HEK293 (cell line): ENCODE measurements at regions not wholly inside any gene's neighbourhood (a gene's known extent, or its start where the extent isn't known, plus 50 kb on each side); places are given as distances from the start of the nearest gene placed in this dataset.
"Not testable (repeated sequence)": the region's sequence is repeated elsewhere in the genome, so short reads cannot be mapped to it uniquely, and the experiment has no call there.

Experiments used
- CTCF ChIP-seq: fragments of 450-650 bp; formaldehyde crosslinking; IDR thresholded peaks from 2 replicates; pipeline ENCODE4 v1.5.1; 2016; ENCODE audit warnings: missing biosample characterization, missing genetic modification characterization
- REST ChIP-seq: fragments of 450-650 bp; formaldehyde crosslinking; IDR thresholded peaks from 2 replicates; pipeline ENCODE4 v1.5.1; 2016; ENCODE audit warnings: missing biosample characterization, missing genetic modification characterization
- TCF7L2 ChIP-seq: IDR thresholded peaks from 2 replicates; pipeline ENCODE4 v1.6.1; 2011; ENCODE audit warnings: low read depth, mild to moderate bottlenecking, inconsistent platforms, low read length, moderate library complexity, borderline replicate concordance
- ZBTB1 ChIP-seq: fragments of 450-650 bp; formaldehyde crosslinking; IDR thresholded peaks from 2 replicates; pipeline ENCODE4 v1.5.1; 2016; ENCODE audit warnings: missing biosample characterization, missing genetic modification characterization
- ZNF580 ChIP-seq: fragments of 450-650 bp; formaldehyde crosslinking; IDR thresholded peaks from 2 replicates; pipeline ENCODE4 v1.5.1; 2016; ENCODE audit warnings: missing biosample characterization, missing genetic modification characterization
- ZNF639 ChIP-seq: fragments of 450-650 bp; formaldehyde crosslinking; IDR thresholded peaks from 2 replicates; pipeline ENCODE4 v1.5.1; 2016; ENCODE audit warnings: missing biosample characterization, missing genetic modification characterization
- ZNF660 ChIP-seq: fragments of 450-650 bp; IDR thresholded peaks from 2 replicates; pipeline ENCODE4 v1.5.1; 2018; ENCODE audit warnings: missing biosample characterization, mild to moderate bottlenecking, missing genetic modification characterization
- ZNF704 ChIP-seq: fragments of 450-650 bp; formaldehyde crosslinking; IDR thresholded peaks from 2 replicates; pipeline ENCODE4 v1.5.1; 2016; ENCODE audit warnings: missing biosample characterization, missing genetic modification characterization
- ZSCAN5A ChIP-seq: fragments of 450-650 bp; formaldehyde crosslinking; IDR thresholded peaks from 2 replicates; pipeline ENCODE4 v1.5.1; 2016; ENCODE audit warnings: missing biosample characterization, missing genetic modification characterization

GRCh38 chr21:8205094-8205891 lies 2316.1 kb upstream of the TPTE start:
- TF ChIP-seq ZNF639 (tag by site-specific recombination); CTCF (tag by site-specific recombination); ZSCAN5A (tag by site-specific recombination); ZNF704 (tag by site-specific recombination); ZBTB1 (tag by site-specific recombination); REST (tag by site-specific recombination); ZNF580 (tag by site-specific recombination); ZNF660; TCF7L2: not testable (repeated sequence)
